WTC11 (cell line): ENCODE measurements at regions not wholly inside any gene's neighbourhood (a gene's known extent, or its start where the extent isn't known, plus 50 kb on each side); places are given as distances from the start of the nearest gene placed in this dataset.

Source experiments
- CTCF ChIP-seq: fragments of 200-600 bp; IDR thresholded peaks from 2 replicates; pipeline ENCODE4 v1.8.0; 2022; ENCODE audit warnings: antibody characterized with exemption
- E2F1 ChIP-seq: sonication (generic); formaldehyde crosslinking; IDR thresholded peaks from 2 replicates; pipeline ENCODE4 v1.8.0; 2022; ENCODE audit warnings: mild to moderate bottlenecking, missing genetic modification reagents
- E2F5 ChIP-seq: sonication (generic); formaldehyde crosslinking; IDR thresholded peaks from 2 replicates; pipeline ENCODE4 v1.8.1; 2022; ENCODE audit warnings: mild to moderate bottlenecking, moderate library complexity, missing genetic modification reagents
- ESRRA ChIP-seq: sonication (generic); formaldehyde crosslinking; IDR thresholded peaks from 2 replicates; pipeline ENCODE4 v1.8.1; 2022; ENCODE audit warnings: mild to moderate bottlenecking, missing genetic modification reagents, borderline replicate concordance
- FOXJ3 ChIP-seq: sonication (generic); formaldehyde crosslinking; IDR thresholded peaks from 2 replicates; pipeline ENCODE4 v1.9.0; 2021; ENCODE audit warnings: missing genetic modification reagents, mild to moderate bottlenecking, borderline replicate concordance
- HMGA2 ChIP-seq: fragments of 250-450 bp; sonication (Bioruptor Pico); IDR thresholded peaks from 2 replicates; pipeline ENCODE4 v1.4.0; 2021; ENCODE audit warnings: mild to moderate bottlenecking, moderate library complexity
- JAZF1 ChIP-seq: fragments of 250-450 bp; sonication (Bioruptor Pico); IDR thresholded peaks from 2 replicates; pipeline ENCODE4 v1.9.0; 2021; ENCODE audit warnings: moderate library complexity, mild to moderate bottlenecking, inconsistent platforms
- NFYB ChIP-seq: sonication (generic); formaldehyde crosslinking; conservative IDR thresholded peaks from 2 replicates; pipeline ENCODE4 v1.8.0; 2022; ENCODE audit warnings: low read depth, missing genetic modification reagents
- TEAD4 ChIP-seq: sonication (generic); formaldehyde crosslinking; IDR thresholded peaks from 2 replicates; pipeline ENCODE4 v1.8.0; 2022; ENCODE audit warnings: mild to moderate bottlenecking, missing genetic modification reagents
- ZNF671 ChIP-seq: fragments of 250-450 bp; sonication (Bioruptor Pico); IDR thresholded peaks from 2 replicates; pipeline ENCODE4 v1.8.0; 2021; ENCODE audit warnings: mild to moderate bottlenecking
- TF ChIP-seq, protein P1 (sequence below): sonication (generic); formaldehyde crosslinking; IDR thresholded peaks from 2 replicates; pipeline ENCODE4 v1.8.1; 2023; ENCODE audit warnings: mild to moderate bottlenecking, missing genetic modification reagents
- TF ChIP-seq, protein P2 (sequence below): sonication (generic); formaldehyde crosslinking; IDR thresholded peaks from 2 replicates; pipeline ENCODE4 v1.8.0; 2023; ENCODE audit warnings: mild to moderate bottlenecking, missing genetic modification reagents
- TF ChIP-seq, protein P3 (sequence below): sonication (generic); formaldehyde crosslinking; IDR thresholded peaks from 2 replicates; pipeline ENCODE4 v1.8.1; 2023; ENCODE audit warnings: mild to moderate bottlenecking, missing genetic modification reagents, moderate library complexity
- TF ChIP-seq, protein P4 (sequence below): sonication (generic); formaldehyde crosslinking; IDR thresholded peaks from 2 replicates; pipeline ENCODE4 v1.8.1; 2023; ENCODE audit warnings: mild to moderate bottlenecking, missing genetic modification reagents, moderate library complexity

GRCh38 chr6:169086020-169086419 is 167.6 kb downstream of the THBS2 start:
- no peak for TF ChIP-seq CTCF
- no peak for TF ChIP-seq HMGA2 (CRISPR knock-in tag)
- no peak for TF ChIP-seq ESRRA
- TF ChIP-seq, protein P1, sequence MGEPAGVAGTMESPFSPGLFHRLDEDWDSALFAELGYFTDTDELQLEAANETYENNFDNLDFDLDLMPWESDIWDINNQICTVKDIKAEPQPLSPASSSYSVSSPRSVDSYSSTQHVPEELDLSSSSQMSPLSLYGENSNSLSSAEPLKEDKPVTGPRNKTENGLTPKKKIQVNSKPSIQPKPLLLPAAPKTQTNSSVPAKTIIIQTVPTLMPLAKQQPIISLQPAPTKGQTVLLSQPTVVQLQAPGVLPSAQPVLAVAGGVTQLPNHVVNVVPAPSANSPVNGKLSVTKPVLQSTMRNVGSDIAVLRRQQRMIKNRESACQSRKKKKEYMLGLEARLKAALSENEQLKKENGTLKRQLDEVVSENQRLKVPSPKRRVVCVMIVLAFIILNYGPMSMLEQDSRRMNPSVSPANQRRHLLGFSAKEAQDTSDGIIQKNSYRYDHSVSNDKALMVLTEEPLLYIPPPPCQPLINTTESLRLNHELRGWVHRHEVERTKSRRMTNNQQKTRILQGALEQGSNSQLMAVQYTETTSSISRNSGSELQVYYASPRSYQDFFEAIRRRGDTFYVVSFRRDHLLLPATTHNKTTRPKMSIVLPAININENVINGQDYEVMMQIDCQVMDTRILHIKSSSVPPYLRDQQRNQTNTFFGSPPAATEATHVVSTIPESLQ (CRISPR knock-in tag), result no peak
- TF ChIP-seq ZNF671 (CRISPR knock-in tag), result no peak
- no peak for TF ChIP-seq JAZF1 (CRISPR knock-in tag)
- TF ChIP-seq E2F5 (CRISPR knock-in tag), result no peak
- TF ChIP-seq, protein P2, sequence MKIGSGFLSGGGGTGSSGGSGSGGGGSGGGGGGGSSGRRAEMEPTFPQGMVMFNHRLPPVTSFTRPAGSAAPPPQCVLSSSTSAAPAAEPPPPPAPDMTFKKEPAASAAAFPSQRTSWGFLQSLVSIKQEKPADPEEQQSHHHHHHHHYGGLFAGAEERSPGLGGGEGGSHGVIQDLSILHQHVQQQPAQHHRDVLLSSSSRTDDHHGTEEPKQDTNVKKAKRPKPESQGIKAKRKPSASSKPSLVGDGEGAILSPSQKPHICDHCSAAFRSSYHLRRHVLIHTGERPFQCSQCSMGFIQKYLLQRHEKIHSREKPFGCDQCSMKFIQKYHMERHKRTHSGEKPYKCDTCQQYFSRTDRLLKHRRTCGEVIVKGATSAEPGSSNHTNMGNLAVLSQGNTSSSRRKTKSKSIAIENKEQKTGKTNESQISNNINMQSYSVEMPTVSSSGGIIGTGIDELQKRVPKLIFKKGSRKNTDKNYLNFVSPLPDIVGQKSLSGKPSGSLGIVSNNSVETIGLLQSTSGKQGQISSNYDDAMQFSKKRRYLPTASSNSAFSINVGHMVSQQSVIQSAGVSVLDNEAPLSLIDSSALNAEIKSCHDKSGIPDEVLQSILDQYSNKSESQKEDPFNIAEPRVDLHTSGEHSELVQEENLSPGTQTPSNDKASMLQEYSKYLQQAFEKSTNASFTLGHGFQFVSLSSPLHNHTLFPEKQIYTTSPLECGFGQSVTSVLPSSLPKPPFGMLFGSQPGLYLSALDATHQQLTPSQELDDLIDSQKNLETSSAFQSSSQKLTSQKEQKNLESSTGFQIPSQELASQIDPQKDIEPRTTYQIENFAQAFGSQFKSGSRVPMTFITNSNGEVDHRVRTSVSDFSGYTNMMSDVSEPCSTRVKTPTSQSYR (CRISPR knock-in tag), result no peak
- TF ChIP-seq, protein P3, sequence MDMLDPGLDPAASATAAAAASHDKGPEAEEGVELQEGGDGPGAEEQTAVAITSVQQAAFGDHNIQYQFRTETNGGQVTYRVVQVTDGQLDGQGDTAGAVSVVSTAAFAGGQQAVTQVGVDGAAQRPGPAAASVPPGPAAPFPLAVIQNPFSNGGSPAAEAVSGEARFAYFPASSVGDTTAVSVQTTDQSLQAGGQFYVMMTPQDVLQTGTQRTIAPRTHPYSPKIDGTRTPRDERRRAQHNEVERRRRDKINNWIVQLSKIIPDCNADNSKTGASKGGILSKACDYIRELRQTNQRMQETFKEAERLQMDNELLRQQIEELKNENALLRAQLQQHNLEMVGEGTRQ, result no peak
- TF ChIP-seq NFYB (CRISPR knock-in tag), result no peak
- TF ChIP-seq, protein P4, sequence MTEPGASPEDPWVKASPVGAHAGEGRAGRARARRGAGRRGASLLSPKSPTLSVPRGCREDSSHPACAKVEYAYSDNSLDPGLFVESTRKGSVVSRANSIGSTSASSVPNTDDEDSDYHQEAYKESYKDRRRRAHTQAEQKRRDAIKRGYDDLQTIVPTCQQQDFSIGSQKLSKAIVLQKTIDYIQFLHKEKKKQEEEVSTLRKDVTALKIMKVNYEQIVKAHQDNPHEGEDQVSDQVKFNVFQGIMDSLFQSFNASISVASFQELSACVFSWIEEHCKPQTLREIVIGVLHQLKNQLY, result no peak
- no peak for TF ChIP-seq TEAD4 (CRISPR knock-in tag)
- no peak for TF ChIP-seq FOXJ3
- TF ChIP-seq E2F1 (CRISPR knock-in tag), result no peak
